Renal pelvis (tissue), 1 donor: ENCODE measurements at regions not wholly inside any gene's neighbourhood (a gene's known extent, or its start where the extent isn't known, plus 50 kb on each side); places are given as distances from the start of the nearest gene placed in this dataset.

Source experiments
- DNase-seq: peaks from one replicate; pipeline ENCODE4 v3.0.0-alpha.2; 2013

DNA sequence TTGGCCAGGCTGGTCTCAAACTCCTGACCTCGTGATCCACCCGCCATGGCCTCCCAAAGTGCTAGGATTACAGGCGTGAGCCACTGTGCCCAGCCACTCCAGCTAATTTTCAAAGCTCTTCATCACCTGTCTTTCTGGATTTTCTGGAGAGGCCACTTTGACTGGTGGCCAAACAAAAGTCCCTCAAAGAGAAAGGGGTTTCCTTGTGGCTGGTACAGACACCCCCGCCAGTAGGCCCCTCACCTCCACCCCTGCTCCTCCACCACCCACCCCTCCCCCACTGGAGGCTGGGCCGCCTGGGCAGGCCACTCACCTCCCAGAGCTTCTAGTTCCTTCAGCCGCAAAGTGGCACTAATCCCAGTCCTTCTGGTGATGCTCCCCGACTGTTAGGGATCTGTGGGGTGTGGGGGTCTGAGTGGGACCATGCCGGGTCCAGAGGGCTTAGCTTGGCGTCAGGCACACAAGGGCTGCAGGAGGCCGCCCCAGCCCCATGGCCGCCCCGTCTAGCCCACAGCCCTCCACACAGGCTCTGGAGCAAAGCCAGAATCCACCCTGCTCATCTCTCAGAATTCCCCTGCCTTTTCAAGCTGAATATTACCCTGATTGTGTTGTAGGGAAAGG, 182.0 kb upstream of the IER5L start:
- no peak for DNase-seq

GRCh38 chr9:129359162-129359811, 181.2 kb upstream of the IER5L start:
- no peak for DNase-seq

GRCh38 chr9:129358621-129359154, 180.6 kb upstream of the IER5L start:
- DNase-seq = no peak

DNA sequence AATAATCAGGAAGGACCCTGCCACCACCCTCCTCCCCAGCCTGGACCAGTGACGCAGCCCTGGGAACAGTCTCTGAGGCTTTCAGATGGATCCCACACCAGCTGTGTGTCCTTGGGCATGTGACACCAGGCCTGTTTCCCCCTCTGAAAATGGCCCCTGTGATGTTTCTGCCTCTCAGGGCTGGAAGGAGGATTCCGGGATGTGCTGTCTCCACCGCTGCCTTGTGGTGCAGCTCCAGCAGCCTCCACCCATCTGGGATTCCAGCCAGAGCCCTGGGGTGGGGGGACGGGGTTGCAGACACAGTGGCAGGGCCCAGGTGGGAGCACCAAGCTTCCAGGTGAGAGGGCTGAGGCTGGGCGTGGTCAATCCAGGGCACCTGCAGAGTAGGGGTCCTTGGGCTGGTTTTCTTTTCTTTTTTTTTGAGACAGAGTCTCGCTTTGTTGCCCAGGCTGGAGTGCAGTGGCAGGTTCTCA, 179.7 kb upstream of the IER5L start:
- DNase-seq = no peak

GRCh38 chr9:129356871-129357772, 179.1 kb upstream of the IER5L start:
- no peak for DNase-seq

DNA sequence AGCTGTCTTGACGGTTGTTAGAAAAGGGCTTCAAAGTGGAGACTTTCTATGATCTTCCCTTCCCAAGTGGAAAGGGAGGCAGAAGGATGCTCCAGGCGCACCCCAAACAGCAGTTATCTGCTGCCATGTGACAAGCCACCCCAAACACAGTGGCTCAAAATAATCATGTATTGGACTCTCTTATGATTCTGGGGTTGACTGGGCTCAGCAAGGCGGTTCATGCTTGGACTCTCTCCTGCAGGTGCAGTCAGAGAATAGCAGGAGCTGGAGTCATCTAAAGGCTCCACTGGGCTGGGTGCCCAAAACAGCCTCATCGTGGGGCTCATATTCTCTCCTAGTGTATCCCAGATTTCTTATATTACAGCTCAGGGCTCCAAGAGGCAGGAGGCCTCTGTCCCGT, 177.6 kb upstream of the IER5L start:
- no peak for DNase-seq

GRCh38 chr9:129354498-129354897, 176.4 kb upstream of the IER5L start:
- no peak for DNase-seq

DNA sequence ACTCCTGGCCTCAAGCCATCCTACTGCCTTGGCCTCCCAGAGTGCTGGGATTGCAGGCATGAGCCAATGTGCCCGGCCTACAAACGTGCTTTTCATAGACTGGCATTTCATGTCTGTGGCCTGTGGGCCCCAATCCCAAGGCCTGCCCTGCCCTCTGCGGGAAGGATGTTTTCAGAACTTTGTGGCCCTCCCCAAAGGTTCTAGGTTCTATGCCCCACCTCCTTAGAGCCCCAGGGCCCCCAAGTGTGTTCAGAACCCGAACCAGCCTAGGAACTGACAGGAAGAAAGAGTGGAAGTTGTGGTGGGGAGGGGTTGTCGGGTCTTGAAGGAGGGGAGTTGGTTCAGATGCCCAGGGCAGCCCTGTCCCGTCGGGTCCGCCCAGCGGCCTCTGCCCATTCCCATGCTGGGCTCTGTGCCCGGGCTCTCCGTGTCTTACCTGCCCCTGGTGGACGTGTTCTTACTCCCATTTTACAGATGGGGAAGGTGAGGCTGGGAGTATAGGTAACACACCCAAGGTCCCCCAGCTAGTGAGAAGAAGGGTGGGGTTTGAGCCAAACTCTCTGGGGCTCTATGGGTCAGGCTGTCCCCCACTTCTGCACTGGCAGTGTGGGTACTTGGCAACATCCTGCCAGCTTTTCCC, 175.8 kb upstream of the IER5L start:
- DNase-seq = no peak

GRCh38 chr9:129352146-129352865, 174.2 kb upstream of the IER5L start:
- DNase-seq = no peak

DNA sequence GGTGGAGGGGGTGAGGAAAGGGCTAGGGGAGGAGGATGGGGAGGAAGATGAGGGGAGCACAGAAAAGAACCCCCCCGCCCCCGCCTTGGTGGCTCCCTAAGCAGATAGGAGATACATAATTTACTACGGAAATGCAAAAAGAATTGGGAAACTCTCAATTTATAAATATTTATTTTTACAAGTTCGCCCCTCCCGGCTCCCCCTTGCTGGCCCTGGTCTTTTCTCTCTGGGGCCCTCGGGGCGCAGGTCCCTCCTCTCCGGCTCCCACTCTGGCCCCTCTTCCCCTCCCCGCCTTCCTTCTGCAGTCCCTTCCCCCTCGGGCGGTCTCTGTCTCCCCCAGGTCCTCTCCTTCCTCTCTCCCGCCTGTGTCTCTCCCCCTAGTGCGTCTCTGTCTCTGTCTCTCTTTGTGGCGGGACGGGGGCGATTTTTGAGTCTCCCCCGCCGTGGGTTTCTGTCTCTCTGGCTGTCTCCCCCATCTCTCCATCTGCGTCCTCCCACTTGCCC, 173.6 kb upstream of the IER5L start:
- no peak for DNase-seq

- DNase-seq = no peak
Measured at GRCh38 chr9:129351058-129351641, 173.1 kb upstream of the IER5L start.

DNA sequence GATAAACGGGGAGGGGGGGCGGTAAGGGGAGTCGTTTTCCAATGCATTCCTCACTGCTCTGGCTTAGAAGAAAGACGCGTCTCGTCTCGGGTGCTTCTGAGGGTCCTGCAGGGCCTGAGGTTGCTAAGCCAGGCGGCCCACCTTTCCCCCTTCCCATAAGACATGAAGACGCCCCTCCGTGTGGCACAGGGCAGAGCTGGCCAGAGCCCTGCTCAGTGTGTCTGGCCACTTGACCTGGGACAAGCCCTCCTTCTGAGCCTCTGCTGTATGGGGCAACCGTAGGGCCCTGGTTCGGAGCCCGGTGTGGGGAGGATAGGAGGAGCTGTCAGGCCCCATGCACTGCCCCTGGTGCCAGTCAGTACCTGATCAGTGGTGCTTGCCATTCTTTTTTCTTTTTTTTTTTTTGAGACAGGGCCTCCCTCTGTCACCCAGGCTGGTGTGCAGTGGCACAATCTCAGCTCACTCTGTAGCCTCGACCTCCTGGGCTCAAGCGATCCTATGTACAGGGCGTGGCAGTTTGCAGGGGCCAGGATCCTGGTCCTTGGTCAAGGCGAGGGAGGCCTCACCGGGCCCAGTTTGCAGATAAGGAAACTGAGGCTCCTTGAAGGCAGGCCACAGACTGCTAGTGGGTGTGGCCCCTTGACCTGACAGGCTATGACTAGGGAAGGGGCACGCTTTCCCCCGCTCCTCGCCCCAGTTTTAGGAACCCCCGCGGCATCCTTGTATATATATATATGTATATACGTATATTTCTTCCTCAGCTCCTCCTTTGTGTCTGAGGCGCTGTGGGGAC, 172.3 kb upstream of the IER5L start:
- DNase-seq = no peak

- DNase-seq = no peak
Measured at GRCh38 chr9:129349665-129349947, 171.5 kb upstream of the IER5L start.

- no peak for DNase-seq
Measured at GRCh38 chr9:129348890-129349664, 171.0 kb upstream of the IER5L start.

GRCh38 chr9:129347316-129348120, 169.5 kb upstream of the IER5L start:
- no peak for DNase-seq

DNA sequence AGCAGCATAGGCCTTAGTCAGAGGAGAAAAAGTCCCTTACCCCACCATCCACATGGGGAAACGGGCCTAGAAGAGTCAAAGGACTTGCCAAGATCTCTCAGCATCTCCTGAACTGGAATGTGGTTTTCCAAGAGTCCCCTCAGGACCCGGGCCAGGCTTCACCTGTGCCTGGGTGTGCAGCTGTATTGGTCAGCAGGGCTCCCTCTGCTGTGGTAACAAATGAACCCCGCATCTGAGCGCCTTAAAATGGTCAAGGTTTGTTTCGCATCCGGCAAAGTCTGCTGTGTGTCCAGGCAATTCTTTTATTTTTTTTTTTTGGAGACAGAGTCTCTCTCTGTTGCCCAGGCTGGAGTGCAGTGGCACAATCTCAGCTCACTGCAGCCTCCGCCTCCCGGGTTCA, 168.0 kb upstream of the IER5L start:
- no peak for DNase-seq

GRCh38 chr9:129344641-129345495, 166.8 kb upstream of the IER5L start:
- DNase-seq = no peak
